ENCODE measurements at regions not wholly inside any gene's neighbourhood (a gene's known extent, or its start where the extent isn't known, plus 50 kb on each side); places are given as distances from the start of the nearest gene placed in this dataset.
"Not testable (repeated sequence)": the region's sequence is repeated elsewhere in the genome, so short reads cannot be mapped to it uniquely, and the experiment has no call there.

- RAD21 ChIA-PET (ENCODE audit: unreplicated experiment); ATAC-seq; in situ Hi-C loops (cut with MboI); DNase-seq (ENCODE audit: low read depth, low spot score); H4K20me1 ChIP-seq (ENCODE audit: control insufficient read depth, insufficient read depth); H3K79me2 ChIP-seq (ENCODE audit: control insufficient read depth, insufficient read depth, low read length); CTCF ChIA-PET; H3K9me3 ChIP-seq (replicated peaks; ENCODE audit: control insufficient read depth, insufficient read depth, low read length); H3K4me2 ChIP-seq (ENCODE audit: control insufficient read depth, insufficient read depth); H3K27me3 ChIP-seq (replicated peaks in 1 of 2; ENCODE audit: control insufficient read depth in 2 of 2, insufficient read depth in 2 of 2, low read length in 1 of 2); intact Hi-C loops (cut with micrococcal nuclease; ENCODE audit: unreplicated experiment); H3K9ac ChIP-seq (ENCODE audit: control insufficient read depth, insufficient read depth, low read length); SMC1A ChIA-PET (ENCODE audit: uncharacterized antibody, unreplicated experiment); BruUV-seq (replicated peaks); H3K27ac ChIP-seq (ENCODE audit: control insufficient read depth, insufficient read depth); H3K4me3 ChIP-seq; H2AFZ ChIP-seq (ENCODE audit: control insufficient read depth, low read depth, low read length); POLR2A ChIA-PET; FAIRE-seq; H3K36me3 ChIP-seq (ENCODE audit: control insufficient read depth in 2 of 2, insufficient read depth in 2 of 2, low read length in 1 of 2); H3K4me1 ChIP-seq (ENCODE audit: control insufficient read depth, insufficient read depth, low read length): not testable (repeated sequence)
- WGBS (ENCODE audit: insufficient coverage, insufficient replicate concordance, low lambda C conversion rate, missing lambda C conversion rate): 95% methylated on average over 1 of the region's 2 CpGs
Measured at GRCh38 chr6:26928190-26928589, 268.6 kb upstream of the ZNF322 start.

GRCh38 chr6:26937258-26937657 is 277.7 kb upstream of the ZNF322 start:
- POLR2A ChIA-PET; H3K4me1 ChIP-seq (ENCODE audit: control insufficient read depth, insufficient read depth, low read length); H4K20me1 ChIP-seq (ENCODE audit: control insufficient read depth, insufficient read depth); RAD21 ChIA-PET (ENCODE audit: unreplicated experiment); ATAC-seq; H3K4me3 ChIP-seq; FAIRE-seq; in situ Hi-C loops (cut with MboI); CTCF ChIA-PET; H3K27me3 ChIP-seq (replicated peaks in 1 of 2; ENCODE audit: control insufficient read depth in 2 of 2, insufficient read depth in 2 of 2, low read length in 1 of 2); DNase-seq (ENCODE audit: low read depth, low spot score); BruUV-seq (replicated peaks); H3K27ac ChIP-seq (ENCODE audit: control insufficient read depth, insufficient read depth); H3K36me3 ChIP-seq (ENCODE audit: control insufficient read depth in 2 of 2, insufficient read depth in 2 of 2, low read length in 1 of 2); H3K79me2 ChIP-seq (ENCODE audit: control insufficient read depth, insufficient read depth, low read length); H3K4me2 ChIP-seq (ENCODE audit: control insufficient read depth, insufficient read depth); intact Hi-C loops (cut with micrococcal nuclease; ENCODE audit: unreplicated experiment); H3K9ac ChIP-seq (ENCODE audit: control insufficient read depth, insufficient read depth, low read length); H2AFZ ChIP-seq (ENCODE audit: control insufficient read depth, low read depth, low read length); SMC1A ChIA-PET (ENCODE audit: uncharacterized antibody, unreplicated experiment); H3K9me3 ChIP-seq (replicated peaks; ENCODE audit: control insufficient read depth, insufficient read depth, low read length): not testable (repeated sequence)
- WGBS (ENCODE audit: insufficient coverage, insufficient replicate concordance, low lambda C conversion rate, missing lambda C conversion rate): 96% methylated on average over 1 of the region's 1 CpG

GRCh38 chr6:26951211-26951610 is 291.7 kb upstream of the ZNF322 start:
- FAIRE-seq; H3K36me3 ChIP-seq (ENCODE audit: control insufficient read depth in 2 of 2, insufficient read depth in 2 of 2, low read length in 1 of 2); H3K4me3 ChIP-seq; H3K9me3 ChIP-seq (replicated peaks; ENCODE audit: control insufficient read depth, insufficient read depth, low read length); RAD21 ChIA-PET (ENCODE audit: unreplicated experiment); H3K79me2 ChIP-seq (ENCODE audit: control insufficient read depth, insufficient read depth, low read length); intact Hi-C loops (cut with micrococcal nuclease; ENCODE audit: unreplicated experiment); POLR2A ChIA-PET; in situ Hi-C loops (cut with MboI); H2AFZ ChIP-seq (ENCODE audit: control insufficient read depth, low read depth, low read length); BruUV-seq (replicated peaks); H3K4me2 ChIP-seq (ENCODE audit: control insufficient read depth, insufficient read depth); H3K27me3 ChIP-seq (replicated peaks in 1 of 2; ENCODE audit: control insufficient read depth in 2 of 2, insufficient read depth in 2 of 2, low read length in 1 of 2); H3K27ac ChIP-seq (ENCODE audit: control insufficient read depth, insufficient read depth); ATAC-seq; CTCF ChIA-PET; H4K20me1 ChIP-seq (ENCODE audit: control insufficient read depth, insufficient read depth); DNase-seq (ENCODE audit: low read depth, low spot score); SMC1A ChIA-PET (ENCODE audit: uncharacterized antibody, unreplicated experiment); H3K4me1 ChIP-seq (ENCODE audit: control insufficient read depth, insufficient read depth, low read length); H3K9ac ChIP-seq (ENCODE audit: control insufficient read depth, insufficient read depth, low read length): not testable (repeated sequence)
- WGBS (ENCODE audit: insufficient coverage, insufficient replicate concordance, low lambda C conversion rate, missing lambda C conversion rate): 81% methylated on average over 3 of the region's 3 CpGs
